HG02610 (cell line): ENCODE measurements at regions not wholly inside any gene's neighbourhood (a gene's known extent, or its start where the extent isn't known, plus 50 kb on each side); places are given as distances from the start of the nearest gene placed in this dataset.
A peak's percentile ranks its signal among the peaks of the same experiment; 100 is the strongest.
"Not testable (repeated sequence)": the region's sequence is repeated elsewhere in the genome, so short reads cannot be mapped to it uniquely, and the experiment has no call there.

Source experiments
- ATAC-seq: cut with Tn5 transposase; IDR thresholded peaks from one replicate; pipeline ENCODE4 v1.9.1; 2021; ENCODE audit warnings: mild to moderate bottlenecking, moderate library complexity; ENCODE audit not compliant: unreplicated experiment

DNA sequence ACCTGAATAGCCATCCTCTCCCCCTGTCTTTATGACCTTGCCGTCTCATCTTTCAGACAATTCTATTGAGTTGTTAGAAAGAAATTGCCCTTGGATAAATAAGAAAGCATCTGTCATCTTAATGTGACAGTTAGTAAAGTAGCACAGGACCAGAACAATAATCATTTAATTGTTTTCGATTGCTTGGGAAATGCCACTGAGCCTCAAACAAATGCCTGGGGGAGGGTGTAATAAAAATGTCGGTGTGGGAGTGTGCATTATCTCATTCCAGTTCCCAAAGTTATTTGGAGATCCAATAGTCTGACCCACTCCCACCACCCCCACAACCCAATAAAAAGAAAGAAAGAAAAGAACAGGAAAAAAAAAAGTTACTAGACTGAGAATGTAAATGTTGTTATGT, 509.3 kb upstream of the LRRC7 start:
- no peak for ATAC-seq

GRCh38 chr1:69070660-69071373, 496.9 kb upstream of the LRRC7 start:
- ATAC-seq = peak; percentile 88

DNA sequence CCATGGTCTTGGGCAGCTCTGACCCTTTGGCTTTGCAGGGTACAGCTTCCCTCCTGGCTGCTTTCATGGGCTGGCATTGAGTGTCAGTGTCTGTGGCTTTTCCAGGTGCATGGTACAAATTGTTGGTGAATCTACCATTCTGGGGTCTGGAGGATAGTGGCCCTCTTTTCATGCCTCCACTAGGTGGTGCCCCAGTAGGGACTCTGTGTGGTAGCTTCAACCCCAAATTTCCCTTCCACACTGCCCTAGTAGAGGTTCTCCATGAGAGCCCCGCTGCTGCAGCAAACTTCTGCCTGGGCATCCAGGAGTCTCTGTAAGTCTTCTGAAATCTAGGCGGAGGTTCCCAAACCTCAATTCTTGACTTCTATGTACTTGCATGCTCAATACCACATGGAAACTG, 494.5 kb upstream of the LRRC7 start:
- ATAC-seq = no peak

- ATAC-seq = no peak
These were observed 491.1 kb upstream of the LRRC7 start for GRCh38 chr1:69076631-69077030.

DNA sequence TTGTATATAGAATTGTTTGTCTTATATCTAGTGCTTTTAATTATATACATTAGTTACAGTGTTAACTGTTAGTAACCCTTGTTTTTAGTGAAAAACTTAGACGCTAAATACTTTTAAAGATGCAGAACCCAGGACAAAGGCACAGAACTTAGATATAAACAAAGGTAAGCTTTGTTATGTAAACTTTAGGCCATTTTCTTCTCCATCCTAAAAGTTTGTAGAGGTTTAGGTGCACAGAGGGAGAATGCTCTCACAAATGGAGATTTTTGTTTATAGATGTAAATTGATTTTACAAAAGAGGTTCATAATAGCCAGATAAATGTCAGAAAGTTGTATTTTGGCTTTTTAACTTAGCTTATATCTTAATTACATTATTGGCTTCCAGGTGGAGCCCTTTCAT, 490.5 kb upstream of the LRRC7 start:
- no peak for ATAC-seq

- no peak for ATAC-seq
These were observed 490.1 kb upstream of the LRRC7 start for GRCh38 chr1:69077633-69078032.

GRCh38 chr1:69081668-69082067, 486.1 kb upstream of the LRRC7 start:
- ATAC-seq = no peak

GRCh38 chr1:69082312-69082711, 485.4 kb upstream of the LRRC7 start:
- ATAC-seq = no peak

- ATAC-seq = no peak
These were observed 481.6 kb upstream of the LRRC7 start for GRCh38 chr1:69086148-69086547.

- no peak for ATAC-seq
These were observed 479.2 kb upstream of the LRRC7 start for GRCh38 chr1:69088571-69088970.

DNA sequence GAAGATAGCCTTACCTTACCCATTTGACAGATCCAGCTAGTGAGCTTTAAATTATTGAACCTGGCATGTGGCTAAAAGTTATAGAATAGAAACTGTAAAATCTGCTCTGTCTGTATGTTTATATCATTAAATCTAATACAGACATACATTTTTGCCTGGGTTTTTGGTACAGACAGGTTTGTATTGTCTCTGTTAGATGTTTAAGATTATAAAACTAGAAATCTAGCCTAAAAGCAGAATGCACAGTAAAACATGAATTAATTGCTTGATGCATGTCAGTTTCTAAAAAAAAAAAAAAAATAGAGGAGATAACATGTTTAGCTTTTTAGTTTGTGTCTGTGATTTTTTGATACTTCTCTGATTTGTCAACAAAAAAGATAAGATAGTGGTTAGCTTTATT, 477.6 kb upstream of the LRRC7 start:
- no peak for ATAC-seq

DNA sequence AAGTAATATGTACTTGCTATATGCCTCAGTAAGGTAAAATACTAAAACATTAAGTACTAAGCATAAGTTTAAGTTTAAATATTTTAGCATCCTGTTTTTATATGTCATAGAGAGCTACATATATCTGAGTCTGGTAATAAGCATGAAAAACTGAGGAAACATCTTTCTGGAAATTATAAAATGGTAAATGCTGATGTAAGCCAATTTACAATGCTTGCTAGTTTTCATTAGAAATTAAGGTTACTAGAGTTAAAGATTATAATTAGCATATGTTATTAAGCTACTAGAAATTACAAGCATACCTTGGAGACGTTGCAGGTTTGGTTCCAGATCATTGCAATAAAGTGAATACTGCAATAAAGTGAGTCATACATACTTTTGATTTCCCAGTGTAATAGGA, 477.0 kb upstream of the LRRC7 start:
- ATAC-seq = no peak

DNA sequence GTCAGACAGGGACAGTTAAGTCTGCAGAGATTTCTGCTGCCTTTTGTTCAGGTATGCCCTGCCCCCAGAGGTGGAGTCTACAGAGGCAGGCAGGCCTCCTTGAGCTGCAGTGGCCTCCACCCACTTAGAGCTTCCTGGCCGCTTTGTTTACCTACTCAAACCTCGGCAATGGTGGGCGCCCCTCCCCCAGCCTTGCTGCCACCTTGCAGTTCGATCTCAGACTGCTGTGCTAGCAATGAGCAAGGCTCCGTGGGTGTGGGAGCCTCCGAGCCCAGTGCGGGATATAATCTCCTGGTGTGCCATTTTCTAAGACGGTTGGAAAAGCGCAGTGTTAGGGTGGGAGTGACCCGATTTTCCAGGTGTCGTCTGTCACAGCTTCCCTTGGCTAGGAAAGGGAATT, 465.7 kb upstream of the LRRC7 start:
- not testable (repeated sequence) for ATAC-seq

DNA sequence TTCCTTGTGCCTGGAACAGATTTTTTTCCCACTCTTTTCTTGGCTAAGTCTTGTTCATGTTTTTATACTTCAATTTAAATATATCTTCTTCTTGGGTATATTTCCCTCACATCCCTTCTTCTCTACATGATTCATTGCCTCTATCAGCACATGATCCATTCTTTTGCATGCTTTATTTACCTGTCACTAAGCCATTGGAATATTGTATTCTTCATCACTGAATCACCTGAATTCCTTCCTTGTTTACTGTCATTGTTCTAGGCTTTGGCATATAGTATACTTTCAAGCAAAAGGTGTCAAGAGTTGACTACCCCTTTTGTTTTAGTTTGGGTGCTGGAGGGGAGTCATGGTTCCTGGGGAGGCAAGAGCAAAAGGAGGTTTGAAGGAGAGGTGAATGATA, 464.5 kb upstream of the LRRC7 start:
- no peak for ATAC-seq

GRCh38 chr1:69103705-69104385, 463.9 kb upstream of the LRRC7 start:
- ATAC-seq = no peak

GRCh38 chr1:69104894-69105293, 462.8 kb upstream of the LRRC7 start:
- no peak for ATAC-seq

GRCh38 chr1:69109277-69109676, 458.4 kb upstream of the LRRC7 start:
- ATAC-seq = no peak

GRCh38 chr1:69110851-69111250, 456.9 kb upstream of the LRRC7 start:
- ATAC-seq = no peak

DNA sequence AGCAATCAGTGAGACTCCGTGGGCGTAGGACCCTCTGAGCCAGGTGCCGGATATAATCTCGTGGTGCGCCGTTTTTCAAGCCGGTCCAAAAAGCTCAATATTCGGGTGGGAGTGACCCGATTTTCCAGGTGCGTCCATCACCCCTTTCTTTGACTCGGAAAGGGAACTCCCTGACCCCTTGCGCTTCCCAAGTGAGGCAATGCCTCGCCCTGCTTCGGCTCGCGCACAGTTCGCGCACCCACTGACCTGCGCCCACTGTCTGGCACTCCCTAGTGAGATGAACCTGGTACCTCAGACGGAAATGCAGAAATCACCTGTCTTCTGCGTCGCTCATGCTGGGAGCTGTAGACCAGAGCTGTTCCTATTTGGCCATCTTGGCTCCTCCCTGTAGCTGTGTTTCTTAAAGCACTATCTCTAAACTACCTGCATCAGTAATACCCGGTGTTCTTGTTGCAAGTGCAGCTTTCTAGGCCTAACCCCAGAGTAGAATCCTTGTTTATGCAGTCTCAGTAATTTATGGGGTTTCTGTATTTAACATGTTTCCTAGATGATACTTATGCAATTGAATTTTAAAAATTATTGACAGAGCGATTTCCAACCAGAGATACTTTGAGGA, 447.5 kb upstream of the LRRC7 start:
- ATAC-seq = not testable (repeated sequence)

- no peak for ATAC-seq
These were observed 446.9 kb upstream of the LRRC7 start for GRCh38 chr1:69120817-69121216.

DNA sequence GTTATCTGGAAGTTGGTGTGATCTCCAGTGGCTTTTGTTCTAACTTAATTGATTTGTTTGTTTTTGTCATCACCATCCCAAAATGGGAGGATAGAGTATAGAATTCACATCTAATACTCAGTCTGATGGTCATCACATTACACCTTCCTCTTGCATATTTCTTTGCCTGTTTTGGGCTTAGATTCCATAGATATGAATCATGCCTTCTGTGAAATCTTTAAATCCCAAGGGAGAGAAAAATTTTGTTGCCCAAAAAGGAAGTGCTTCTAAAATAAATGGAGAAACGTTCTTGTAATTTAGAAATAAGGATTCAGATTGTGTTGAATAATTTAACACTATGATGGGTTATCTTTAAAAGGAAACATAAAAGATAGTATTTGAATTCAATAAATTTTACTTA, 446.0 kb upstream of the LRRC7 start:
- no peak for ATAC-seq

- no peak for ATAC-seq
These were observed 445.3 kb upstream of the LRRC7 start for GRCh38 chr1:69122373-69122772.
